GM19351 (cell line): ENCODE measurements at regions not wholly inside any gene's neighbourhood (a gene's known extent, or its start where the extent isn't known, plus 50 kb on each side); places are given as distances from the start of the nearest gene placed in this dataset.

ENCODE experiments used
- ATAC-seq: cut with Tn5 transposase; IDR thresholded peaks from one replicate; pipeline ENCODE4 v1.9.1; 2021; ENCODE audit warnings: mild to moderate bottlenecking, moderate library complexity; ENCODE audit not compliant: unreplicated experiment

- no peak for ATAC-seq
Measured at GRCh38 chr13:21757763-21758162, 86.9 kb downstream of the FGF9 start.

GRCh38 chr13:21758441-21758840 lies 87.6 kb downstream of the FGF9 start:
- ATAC-seq, result no peak

DNA sequence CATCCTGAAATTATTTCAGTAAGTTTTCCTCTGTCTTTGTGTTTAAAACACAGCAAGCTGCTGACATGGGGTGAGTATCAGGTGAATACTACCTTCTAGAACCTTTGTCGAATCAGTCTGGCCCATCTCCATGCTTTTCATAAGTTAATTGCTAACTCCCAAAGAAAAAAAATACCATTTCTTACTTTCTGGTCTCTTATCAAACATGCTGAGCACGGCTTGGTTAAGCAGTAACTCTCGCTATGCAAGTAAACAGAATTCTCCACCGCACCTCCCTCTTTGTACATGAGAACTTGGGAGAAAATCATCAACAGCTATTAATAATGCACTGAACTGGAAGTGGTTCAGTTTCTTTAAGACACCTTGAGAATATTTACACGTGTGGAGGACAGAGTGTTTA lies 88.6 kb downstream of the FGF9 start:
- no peak for ATAC-seq

DNA sequence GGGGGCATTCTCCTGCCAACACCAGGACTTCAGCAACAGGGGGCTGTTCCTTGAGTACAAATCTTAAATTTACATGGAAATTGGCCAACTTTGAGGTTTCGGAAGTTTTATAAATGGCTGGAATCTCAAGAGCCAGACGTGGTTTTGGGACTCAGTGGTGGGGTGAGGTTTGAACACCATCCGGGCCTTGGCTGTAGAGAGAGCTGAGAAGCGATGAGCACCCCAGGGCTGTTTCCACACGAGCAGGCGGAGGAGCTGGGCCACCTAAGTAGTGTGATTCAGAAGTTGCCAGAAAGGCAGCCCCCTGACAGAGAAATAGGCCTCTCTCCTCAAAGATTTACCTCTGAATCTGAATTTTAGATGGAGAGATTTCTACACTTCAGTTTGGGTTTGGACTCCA lies 89.0 kb downstream of the FGF9 start:
- no peak for ATAC-seq

GRCh38 chr13:21761770-21762169 lies 90.9 kb downstream of the FGF9 start:
- ATAC-seq, result no peak

DNA sequence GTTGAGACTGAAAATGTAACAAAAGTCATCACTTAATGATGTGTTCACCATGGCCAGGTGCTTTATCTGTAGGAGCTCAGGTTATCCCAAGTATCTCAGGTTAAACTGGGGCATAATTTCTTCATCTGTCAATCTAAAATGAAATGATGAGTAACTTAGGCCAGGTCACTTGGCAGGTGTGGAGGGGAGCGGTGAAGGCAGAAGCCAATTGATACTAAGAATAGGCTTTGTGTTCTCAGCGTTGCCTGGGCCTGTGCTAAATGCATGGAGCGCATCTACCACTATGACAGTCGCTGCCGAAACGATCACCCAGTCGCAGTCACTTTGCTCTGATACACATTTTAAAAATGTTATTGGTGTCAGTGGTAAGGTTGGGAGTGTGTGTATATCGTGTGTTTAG lies 91.6 kb downstream of the FGF9 start:
- no peak for ATAC-seq

- ATAC-seq, result no peak
Measured at GRCh38 chr13:21767032-21767431, 96.2 kb downstream of the FGF9 start.

GRCh38 chr13:21771075-21771474 lies 100.2 kb downstream of the FGF9 start:
- ATAC-seq, result no peak

DNA sequence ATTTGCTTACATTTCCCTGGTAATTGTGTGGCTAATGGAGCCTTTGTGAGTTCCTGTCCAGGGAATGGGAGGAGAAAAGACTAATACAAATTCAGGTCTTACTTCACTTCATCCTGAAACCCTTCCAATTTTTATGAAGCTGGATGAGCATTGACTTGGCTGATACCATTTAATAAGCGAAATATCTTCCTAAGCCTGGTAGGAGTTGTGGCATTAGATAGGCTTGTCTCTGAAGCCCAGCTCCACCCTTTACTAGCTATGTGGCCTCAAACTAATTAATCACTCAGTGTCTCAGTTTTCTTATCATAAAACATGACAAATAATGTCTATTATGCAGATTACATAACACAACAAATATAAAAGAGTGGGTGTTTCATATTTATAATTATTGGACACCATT lies 106.3 kb downstream of the FGF9 start:
- no peak for ATAC-seq

DNA sequence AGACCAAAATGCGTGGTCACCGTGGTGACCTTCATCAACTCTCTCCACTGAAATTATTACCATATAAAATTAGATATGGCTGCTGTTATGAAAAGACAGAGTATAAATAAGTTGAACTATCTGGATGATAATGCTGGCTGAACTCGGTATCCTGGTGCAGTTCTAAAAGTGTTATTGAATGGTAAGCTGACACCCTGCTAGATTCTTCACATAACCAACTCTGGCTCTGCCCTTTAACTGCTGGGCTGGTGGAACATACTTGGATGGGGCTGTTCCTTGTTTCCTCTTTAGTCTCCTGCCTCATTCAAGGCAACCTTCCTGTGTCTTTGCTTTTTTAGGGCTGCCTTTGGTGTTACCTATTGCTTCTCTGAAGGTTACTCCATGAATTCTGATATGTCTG lies 106.9 kb downstream of the FGF9 start:
- ATAC-seq, result no peak

- no peak for ATAC-seq
Measured at GRCh38 chr13:21782736-21783135, 111.9 kb downstream of the FGF9 start.

GRCh38 chr13:21785990-21786389 lies 115.1 kb downstream of the FGF9 start:
- no peak for ATAC-seq

- no peak for ATAC-seq
Measured at GRCh38 chr13:21796066-21796465, 125.2 kb downstream of the FGF9 start.

DNA sequence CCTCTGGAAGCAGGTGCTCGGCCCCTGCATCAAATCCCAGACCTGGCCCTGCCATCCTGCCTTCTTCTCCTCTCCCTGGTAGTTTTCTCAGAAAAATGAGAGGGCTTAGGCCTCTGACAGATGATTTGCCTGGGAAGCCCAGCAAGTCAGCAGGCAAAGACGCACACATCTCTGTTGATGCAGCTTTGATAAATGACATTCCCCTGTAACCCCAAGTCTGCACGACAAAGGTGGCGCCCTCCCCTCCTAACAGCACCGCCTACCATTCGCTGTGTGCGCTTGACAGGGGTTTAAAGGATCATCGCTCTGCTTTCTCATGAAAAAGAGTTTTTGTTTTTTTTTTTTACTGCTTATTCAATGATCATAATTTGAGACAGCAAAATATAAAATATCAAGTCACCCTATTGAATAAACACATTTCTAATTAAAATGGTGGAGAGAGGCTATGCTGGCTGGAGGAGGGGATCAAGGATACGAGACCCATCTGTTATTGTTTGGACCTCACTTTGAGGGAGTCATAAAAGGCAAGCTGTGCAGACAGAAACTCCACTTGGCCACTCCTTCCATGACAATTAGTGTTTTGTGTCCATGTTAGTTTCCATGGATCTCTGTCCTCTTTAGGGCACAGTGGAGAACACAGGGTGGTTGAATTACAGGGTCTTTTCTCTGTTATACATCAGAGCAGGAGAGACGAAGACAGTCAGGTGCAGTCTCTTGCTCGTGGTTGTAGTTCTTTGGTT lies 126.1 kb downstream of the FGF9 start:
- no peak for ATAC-seq

- no peak for ATAC-seq
Measured at GRCh38 chr13:21797736-21798135, 126.9 kb downstream of the FGF9 start.

GRCh38 chr13:21798181-21798580 lies 127.3 kb downstream of the FGF9 start:
- no peak for ATAC-seq

DNA sequence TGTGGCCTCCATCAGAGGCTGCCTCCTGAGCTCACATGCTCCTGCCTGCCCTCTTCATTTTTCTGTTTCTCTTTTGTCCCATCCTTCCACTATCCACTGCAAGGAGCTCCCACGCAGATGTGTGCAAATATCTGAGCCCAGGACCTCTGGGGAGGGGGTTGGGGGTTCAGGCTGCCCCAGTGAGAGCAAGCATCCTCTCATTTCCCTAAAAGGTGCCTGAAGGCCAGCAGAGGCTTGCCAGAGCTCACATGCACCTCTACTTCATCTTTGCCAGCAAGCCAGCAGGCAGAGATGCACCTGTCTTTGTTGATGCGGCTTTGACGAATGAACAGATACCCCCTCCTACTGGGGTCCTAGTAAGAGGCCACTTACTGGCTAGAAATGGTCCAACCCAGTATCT lies 128.8 kb downstream of the FGF9 start:
- ATAC-seq, result no peak

DNA sequence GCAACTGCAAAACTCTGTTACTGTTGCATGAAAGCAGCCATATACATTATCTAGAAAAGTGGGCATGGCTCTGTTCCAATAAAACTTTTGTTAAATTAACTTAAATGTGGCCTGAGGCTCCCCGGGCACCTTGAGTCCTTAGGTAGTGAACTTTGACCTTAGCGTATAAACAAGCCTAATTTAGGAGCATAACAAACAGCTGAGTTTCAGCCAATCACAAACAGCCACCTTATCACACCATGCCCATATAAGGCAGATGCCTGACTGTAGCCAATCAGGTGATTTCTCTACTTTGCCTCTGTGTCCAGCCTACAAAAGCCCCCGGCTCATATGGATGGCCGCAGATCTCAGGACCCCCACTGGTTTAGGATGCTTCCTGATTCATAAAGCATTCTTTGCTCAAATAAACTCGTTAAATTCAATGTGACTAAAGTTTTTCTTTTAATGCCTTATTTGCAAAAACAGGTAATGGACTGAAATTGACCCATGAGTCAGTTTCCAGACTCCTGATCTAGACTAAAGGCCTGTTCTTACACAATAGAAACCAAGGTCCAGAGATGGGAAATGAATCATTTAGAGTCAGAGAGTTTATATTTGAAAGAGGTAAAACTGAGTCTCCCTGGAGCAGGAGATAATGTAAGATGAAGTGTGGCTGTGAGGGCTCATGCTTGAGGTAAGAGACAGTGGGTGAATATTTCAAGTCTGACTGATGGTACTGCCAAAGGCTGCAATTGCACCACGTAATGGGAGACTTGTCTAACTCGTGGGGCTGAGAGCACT lies 130.2 kb downstream of the FGF9 start:
- ATAC-seq, result no peak

- ATAC-seq, result no peak
Measured at GRCh38 chr13:21805733-21806132, 134.9 kb downstream of the FGF9 start.

GRCh38 chr13:21812192-21812626 lies 141.3 kb downstream of the FGF9 start:
- ATAC-seq, result no peak

DNA sequence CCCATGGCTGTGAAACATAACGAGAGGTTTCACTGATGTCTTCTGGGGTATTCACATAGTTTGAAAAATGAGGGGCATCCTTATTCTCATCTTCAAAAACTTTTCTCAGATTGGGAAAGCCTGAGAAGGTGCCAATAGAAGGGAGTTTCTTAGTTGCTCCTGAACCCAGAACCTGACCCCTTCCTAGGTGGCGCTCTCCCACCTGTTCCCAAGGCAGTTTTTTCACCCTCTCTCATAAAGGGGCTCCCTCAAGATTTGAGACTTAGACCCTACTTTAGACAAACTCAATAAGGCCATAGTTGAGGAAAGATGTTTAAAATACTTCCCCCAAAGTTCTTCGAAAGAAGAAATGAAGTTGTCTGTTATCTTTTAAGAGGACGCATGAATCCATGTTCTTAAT lies 142.2 kb downstream of the FGF9 start:
- ATAC-seq, result no peak

DNA sequence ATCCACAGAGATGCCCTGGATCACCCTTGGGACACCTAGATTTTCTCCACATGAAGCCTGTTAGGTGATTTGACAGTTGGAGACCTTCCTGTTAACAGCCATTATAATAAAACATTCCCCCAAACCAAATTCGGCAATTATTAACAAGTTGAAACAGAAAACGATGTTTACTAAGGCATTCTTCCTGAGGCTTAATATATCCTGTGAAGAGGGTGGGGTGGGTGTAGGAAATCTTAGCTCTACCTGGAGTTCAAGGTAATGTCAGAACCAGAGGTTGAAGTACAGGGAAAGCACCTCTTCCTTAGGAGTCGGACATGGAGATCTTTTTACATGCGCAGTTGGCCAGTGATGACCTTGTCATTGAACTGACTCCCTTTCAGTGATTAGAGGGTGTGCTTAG lies 143.0 kb downstream of the FGF9 start:
- no peak for ATAC-seq
